H1 (cell line): ENCODE measurements at regions not wholly inside any gene's neighbourhood (a gene's known extent, or its start where the extent isn't known, plus 50 kb on each side); places are given as distances from the start of the nearest gene placed in this dataset.

Experiments
- CTCF ChIA-PET: fragments of 300-600 bp; sonication (Branson Sonifier 250); formaldehyde crosslinking; loops from one replicate; lab custom pipeline; 2021; ENCODE audit not compliant: partially characterized antibody; lab: Charles Lee
- POLR2A ChIA-PET: fragments of 300-600 bp; sonication (Branson Sonifier 250); formaldehyde crosslinking; loops from one replicate; lab custom pipeline; 2021; ENCODE audit warnings: inconsistent platforms; ENCODE audit not compliant: partially characterized antibody; lab: Charles Lee
- DNase-seq, 2 experiments: peaks; one replicate each; pipeline versions ENCODE4 v3.0.0 to v3.0.0-alpha.2; 2010 to 2022; ENCODE audit warnings: low spot score in 2 of 2, low read depth in 1 of 2, mixed read lengths in 1 of 2
- FAIRE-seq: peaks from 2 replicates; lab custom pipeline; 2011; peaks lifted over from hg19 to GRCh38; lab: Jason Lieb, UNC
- H2AFZ ChIP-seq: 2 replicates; pipeline ENCODE4 v1.8.1; 2012; ENCODE audit warnings: low read length, inconsistent platforms
- H2AK5ac ChIP-seq: 2 replicates; pipeline ENCODE4 v1.6.1; 2013; ENCODE audit warnings: low read depth, low read length
- H2BK120ac ChIP-seq: replicated peaks from 2 replicates; pipeline ENCODE3; 2013; ENCODE audit warnings: low read depth, low read length, inconsistent platforms
- H2BK12ac ChIP-seq: 2 replicates; pipeline ENCODE4 v1.6.1; 2013; ENCODE audit warnings: low read depth, low read length
- H2BK15ac ChIP-seq: 2 replicates; pipeline ENCODE4 v1.6.1; 2013; ENCODE audit warnings: low read length
- H2BK20ac ChIP-seq: 2 replicates; pipeline ENCODE4 v1.6.1; 2013; ENCODE audit warnings: low read length
- H2BK5ac ChIP-seq: 2 replicates; pipeline ENCODE4 v1.6.1; 2013; ENCODE audit warnings: low read depth, low read length
- H3K14ac ChIP-seq: 2 replicates; pipeline ENCODE4 v1.6.1; 2013; ENCODE audit warnings: inconsistent platforms; ENCODE audit not compliant: insufficient read length
- H3K18ac ChIP-seq: 2 replicates; pipeline ENCODE4 v1.6.1; 2013; ENCODE audit warnings: low read length; ENCODE audit errors: extremely low read depth
- H3K23ac ChIP-seq: 2 replicates; pipeline ENCODE4 v1.6.1; 2013; ENCODE audit warnings: inconsistent platforms; ENCODE audit not compliant: insufficient read length
- H3K23me2 ChIP-seq: 2 replicates; pipeline ENCODE4 v1.6.1; 2013; ENCODE audit warnings: low read depth, low read length
- H3K27ac ChIP-seq: 2 replicates; pipeline ENCODE4 v1.6.1; 2011; ENCODE audit warnings: low read depth, low read length, inconsistent platforms
- H3K27me3 ChIP-seq, 4 experiments: replicated peaks in 1 of 4; 1 replicate in 1 of 4; 2 replicates in 3 of 4; pipeline versions ENCODE4 v1.6.1 to v1.8.1; 2011 to 2013; ENCODE audit warnings: low read length in 3 of 4, mild to moderate bottlenecking in 3 of 4, inconsistent platforms in 2 of 4, mixed read lengths in 2 of 4, moderate library complexity in 1 of 4; ENCODE audit not compliant: control insufficient read depth in 3 of 4, insufficient read depth in 3 of 4; ENCODE audit errors: extremely low read depth in 1 of 4
- H3K36me3 ChIP-seq, 4 experiments: 2 replicates each; pipeline versions ENCODE4 v1.6.1 to v1.8.1; 2011 to 2013; ENCODE audit warnings: mild to moderate bottlenecking in 4 of 4, low read length in 3 of 4, moderate library complexity in 2 of 4, control low read depth in 1 of 4, inconsistent platforms in 1 of 4; ENCODE audit not compliant: insufficient read depth in 4 of 4, control insufficient read depth in 2 of 4
- H3K4ac ChIP-seq: replicated peaks from 2 replicates; pipeline ENCODE3; 2013; ENCODE audit warnings: low read length, low read depth, mixed read lengths, inconsistent platforms; ENCODE audit not compliant: insufficient read length
- H3K4me1 ChIP-seq, 4 experiments: replicated peaks in 1 of 4; 1 replicate in 1 of 4; 2 replicates in 3 of 4; pipeline versions ENCODE4 v1.6.1 to v1.8.1; 2011 to 2013; ENCODE audit warnings: low read length in 3 of 4, inconsistent platforms in 2 of 4, mixed read lengths in 1 of 4; ENCODE audit not compliant: insufficient read depth in 4 of 4, control insufficient read depth in 3 of 4
- H3K4me2 ChIP-seq, 2 experiments: 2 replicates each; pipeline versions ENCODE4 v1.6.1 to v1.8.1; 2011 to 2013; ENCODE audit warnings: low read depth in 2 of 2, low read length in 2 of 2, control low read depth in 1 of 2, inconsistent platforms in 1 of 2, mild to moderate bottlenecking in 1 of 2; ENCODE audit not compliant: insufficient read depth in 1 of 2
- H3K4me3 ChIP-seq, 4 experiments: fragments of 200-600, 300-600 bp in 1 of 4; sonication (generic), shearing (Covaris generic), sonication (Bioruptor Twin) in 1 of 4; 2 replicates each; pipeline versions ENCODE4 v1.5.1 to v1.8.1; 2011 to 2016; ENCODE audit warnings: low read length in 4 of 4, low read depth in 3 of 4, control low read depth in 2 of 4, inconsistent platforms in 2 of 4, mild to moderate bottlenecking in 2 of 4, mixed read lengths in 1 of 4, moderate library complexity in 1 of 4; ENCODE audit not compliant: insufficient read depth in 2 of 4; ENCODE audit errors: extremely low read depth in 1 of 4
- H3K56ac ChIP-seq: replicated peaks from 2 replicates; pipeline ENCODE3; 2013; ENCODE audit warnings: low read depth, mild to moderate bottlenecking, mixed read lengths, low read length, inconsistent platforms; ENCODE audit not compliant: insufficient read length
- H3K79me1 ChIP-seq: 2 replicates; pipeline ENCODE4 v1.6.1; 2013; ENCODE audit warnings: low read depth, low read length, control low read depth
- H3K79me2 ChIP-seq, 2 experiments: 2 replicates each; pipeline versions ENCODE4 v1.6.1 to v1.8.1; 2012 to 2013; ENCODE audit warnings: low read length in 2 of 2, mild to moderate bottlenecking in 2 of 2, inconsistent platforms in 1 of 2; ENCODE audit not compliant: insufficient read depth in 2 of 2, control insufficient read depth in 1 of 2
- H3K9ac ChIP-seq, 4 experiments: replicated peaks in 1 of 4; 1 replicate in 1 of 4; 2 replicates in 3 of 4; pipeline versions ENCODE4 v1.6.1 to v1.8.1; 2011 to 2013; ENCODE audit warnings: low read depth in 3 of 4, low read length in 3 of 4, control low read depth in 2 of 4, mild to moderate bottlenecking in 2 of 4, moderate library complexity in 2 of 4, inconsistent platforms in 1 of 4; ENCODE audit errors: extremely low read depth in 1 of 4
- H3K9me3 ChIP-seq, 2 experiments: 2 replicates each; pipeline versions ENCODE4 v1.6.1 to v1.8.1; 2012 to 2013; ENCODE audit warnings: mild to moderate bottlenecking in 2 of 2, moderate library complexity in 2 of 2, control low read depth in 1 of 2, inconsistent platforms in 1 of 2, low read depth in 1 of 2, low read length in 1 of 2, mixed read lengths in 1 of 2; ENCODE audit not compliant: insufficient read depth in 2 of 2
- H4K20me1 ChIP-seq, 2 experiments: replicated peaks in 1 of 2; 2 replicates each; pipeline versions ENCODE3 to v1.8.1; 2011 to 2013; ENCODE audit warnings: inconsistent platforms in 2 of 2, low read length in 2 of 2, mild to moderate bottlenecking in 1 of 2; ENCODE audit not compliant: insufficient read depth in 2 of 2, control insufficient read depth in 1 of 2
- H4K5ac ChIP-seq: 2 replicates; pipeline ENCODE4 v1.6.1; 2013; ENCODE audit warnings: low read length, low read depth, mixed read lengths, inconsistent platforms; ENCODE audit not compliant: insufficient read length
- H4K8ac ChIP-seq: 2 replicates; pipeline ENCODE4 v1.8.0; 2013; ENCODE audit warnings: mild to moderate bottlenecking, moderate library complexity, low read length, inconsistent platforms; ENCODE audit not compliant: insufficient read depth; ENCODE audit errors: extremely low read depth
- H4K91ac ChIP-seq: replicated peaks from 2 replicates; pipeline ENCODE3; 2013; ENCODE audit warnings: low read length, mixed read lengths, inconsistent platforms; ENCODE audit not compliant: insufficient read length
- ATF2 ChIP-seq: IDR thresholded peaks from 2 replicates; pipeline ENCODE4 v1.6.1; 2012; ENCODE audit warnings: low read length, inconsistent platforms
- BRCA1 ChIP-seq: IDR thresholded peaks from 2 replicates; pipeline ENCODE4 v1.6.1; 2012; ENCODE audit warnings: low read depth, low read length, improper control_type of control experiment
- CTBP2 ChIP-seq: IDR thresholded peaks from 2 replicates; pipeline ENCODE4 v1.7.0; 2011; ENCODE audit warnings: borderline replicate concordance, mild to moderate bottlenecking, moderate library complexity, mixed read lengths, low read length; ENCODE audit not compliant: insufficient read depth, insufficient read length
- HDAC6 ChIP-seq: IDR thresholded peaks from one replicate; pipeline ENCODE4 v1.7.1; 2012; ENCODE audit warnings: low read depth, mild to moderate bottlenecking, inconsistent platforms, low read length, moderate library complexity
- KDM1A ChIP-seq: fragments of 200-600, 300-600 bp; sonication (generic); IDR thresholded peaks from 2 replicates; pipeline ENCODE4 v1.7.1; 2016; ENCODE audit warnings: mild to moderate bottlenecking, low read length, borderline replicate concordance
- KDM5A ChIP-seq: fragments of 200-600 bp; IDR thresholded peaks from 2 replicates; pipeline ENCODE4 v1.7.1; 2012; ENCODE audit warnings: mild to moderate bottlenecking, low read length, inconsistent platforms, mixed read lengths
- PHF8 ChIP-seq: fragments of 200-600 bp; sonication (generic); conservative IDR thresholded peaks from 2 replicates; pipeline ENCODE4 v1.7.1; 2012; ENCODE audit warnings: low read depth, mild to moderate bottlenecking, inconsistent platforms, low read length, moderate library complexity
- POU5F1 ChIP-seq: IDR thresholded peaks from 2 replicates; pipeline ENCODE4 v1.6.1; 2011; ENCODE audit warnings: low read depth, mild to moderate bottlenecking, low read length, moderate library complexity
- RAD21 ChIP-seq, 2 experiments: IDR thresholded peaks in 1 of 2; conservative IDR thresholded peaks in 1 of 2; 2 replicates each; pipeline ENCODE4 v1.6.1; 2011; ENCODE audit warnings: low read depth in 2 of 2, low read length in 2 of 2, improper control_type of control experiment in 1 of 2, inconsistent platforms in 1 of 2, mild to moderate bottlenecking in 1 of 2, moderate library complexity in 1 of 2
- SP1 ChIP-seq: IDR thresholded peaks from 2 replicates; pipeline ENCODE4 v1.6.1; 2011; ENCODE audit warnings: low read depth, low read length
- SP2 ChIP-seq: IDR thresholded peaks from 2 replicates; pipeline ENCODE4 v1.6.1; 2012; ENCODE audit warnings: mild to moderate bottlenecking, low read length, inconsistent platforms
- ZNF274 ChIP-seq: IDR thresholded peaks from 2 replicates; pipeline ENCODE4 v1.7.0; 2012; ENCODE audit warnings: low read length, borderline replicate concordance; ENCODE audit errors: extremely low read depth
- WGBS, 2 experiments: shearing (Covaris generic) in 1 of 2; methylation state at CpG; one replicate each; pipeline versions ENCODE4 v1.1.6 to v1.1.7; 2013 to 2015; ENCODE audit warnings: low lambda C conversion rate in 2 of 2, mixed read lengths in 2 of 2, inconsistent platforms in 1 of 2, low coverage in 1 of 2, missing lambda C conversion rate in 1 of 2; ENCODE audit not compliant: insufficient replicate concordance in 2 of 2, insufficient coverage in 1 of 2, insufficient read length in 1 of 2; ENCODE audit errors: extremely low coverage in 1 of 2, missing lambda C conversion rate in 1 of 2; 5-methylcytosine and 5-hydroxymethylcytosine counted together

- no peak for DNase-seq
- no peak overlapping the region for H3K4me2 ChIP-seq
- no peak overlapping the region for H4K8ac ChIP-seq
- no peak overlapping the region for H3K4me3 ChIP-seq
- H3K27ac ChIP-seq = no peak overlapping the region
- H2BK5ac ChIP-seq = no peak overlapping the region
- no peak overlapping the region for H2BK12ac ChIP-seq
- no peak overlapping the region for H3K14ac ChIP-seq
- ChIA-PET POLR2A (no interaction called here), CTCF (interaction anchor here (0.6 to 0.7 kb wide), 2 partner anchors 35 to 105 kb away, joined by 3 to 5 read pairs; no protein-coding TSS in a partner anchor)
- H3K27me3 ChIP-seq = no peaks in the 10 kb centered on the region
- H3K4me1 ChIP-seq = no peaks in the 10 kb centered on the region
- no peak overlapping the region for H4K91ac ChIP-seq
- no peak for FAIRE-seq
- H3K36me3 ChIP-seq = no peaks in the 10 kb centered on the region
- H3K79me1 ChIP-seq = no peaks in the 10 kb centered on the region
- no peak overlapping the region for H2AFZ ChIP-seq
- no peaks in the 10 kb centered on the region for H3K79me2 ChIP-seq
- no peak overlapping the region for H4K5ac ChIP-seq
- no peak overlapping the region for H3K23ac ChIP-seq
- H2BK15ac ChIP-seq = no peak overlapping the region
- H3K56ac ChIP-seq = no peak overlapping the region
- no peak overlapping the region for H2BK120ac ChIP-seq
- no peak overlapping the region for H3K18ac ChIP-seq
- no peaks in the 10 kb centered on the region for H4K20me1 ChIP-seq
- no peak overlapping the region for H2AK5ac ChIP-seq
- H3K9me3 ChIP-seq = peaks cover 3 to 7% of the 10 kb centered on the region in 2 experiments; a peak in 3 of 4 replicates
- WGBS, 2 experiments = 75% methylated on average over 7 of the region's 7 CpGs; no CpG with 5 or more reads in 1 of the 2 experiments
- no peaks in the 10 kb centered on the region for H3K23me2 ChIP-seq
- no peak overlapping the region for H2BK20ac ChIP-seq
- H3K4ac ChIP-seq = no peak overlapping the region
- H3K9ac ChIP-seq = no peak overlapping the region
- TF ChIP-seq KDM5A (no peak), PHF8 (no peak), ATF2 (no peak), ZNF274 (no peak), BRCA1 (no peak), KDM1A (no peak), POU5F1 (no peak), HDAC6 (no peak), SP1 (no peak), RAD21 (IDR thresholded peaks at IDR 0.05 in 1 of 2, conservative IDR thresholded peaks at IDR 0.05 in 1 of 2; ENCODE audit: low read depth in 2 of 2, low read length in 2 of 2) (no peak), SP2 (no peak), CTBP2 (no peak)
These were observed 221.5 kb downstream of the MYLK4 start for GRCh38 chr6:2529211-2529719.
